Endothelial cell of umbilical vein (primary cell): ENCODE measurements at regions not wholly inside any gene's neighbourhood (a gene's known extent, or its start where the extent isn't known, plus 50 kb on each side); places are given as distances from the start of the nearest gene placed in this dataset.
"Not testable (repeated sequence)": the region's sequence is repeated elsewhere in the genome, so short reads cannot be mapped to it uniquely, and the experiment has no call there.

Experiments used
- BruUV-seq: library from RNA; stranded (reverse); fragments of 400-500 nt; replicated peaks from 2 replicates; lab custom pipeline; 2021; lab: Mats Ljungman, UMichigan
- CTCF ChIA-PET: fragments of 300-600, 350-600 bp; sonication (Branson Sonifier 250); formaldehyde crosslinking; loops from one replicate; lab custom pipeline; 2021; ENCODE audit warnings: antibody characterized with exemption, inconsistent platforms; lab: Charles Lee
- POLR2A ChIA-PET: fragments of 300-600, 350-600 bp; sonication (Branson Sonifier 250); formaldehyde crosslinking; loops from one replicate; lab custom pipeline; 2021; ENCODE audit warnings: antibody characterized with exemption, inconsistent platforms; lab: Charles Lee
- DNase-seq: peaks from one replicate; pipeline ENCODE4 v3.0.0-alpha.2; 2011; ENCODE audit warnings: low read depth, low spot score
- FAIRE-seq: peaks from 2 replicates; lab custom pipeline; 2011; peaks lifted over from hg19 to GRCh38; lab: Jason Lieb, UNC
- H2AFZ ChIP-seq: 2 replicates; pipeline ENCODE4 v1.6.0; 2012; ENCODE audit warnings: low read depth, low read length, control low read depth, inconsistent platforms
- H3K27ac ChIP-seq: 2 replicates; pipeline ENCODE4 v1.5.1; 2011; ENCODE audit warnings: low read depth, mild to moderate bottlenecking, control low read depth, low read length, moderate library complexity; ENCODE audit not compliant: insufficient read depth
- H3K27me3 ChIP-seq, 2 experiments: 2 replicates each; pipeline versions ENCODE4 v1.6.0 to v1.6.1; 2011; ENCODE audit warnings: low read length in 2 of 2, mixed read lengths in 1 of 2; ENCODE audit not compliant: control insufficient read depth in 2 of 2, insufficient read depth in 2 of 2
- H3K36me3 ChIP-seq, 2 experiments: 2 replicates in 1 of 2; 3 replicates in 1 of 2; pipeline ENCODE4 v1.5.1; 2011; ENCODE audit warnings: low read length in 2 of 2, mild to moderate bottlenecking in 1 of 2, moderate library complexity in 1 of 2; ENCODE audit not compliant: control insufficient read depth in 2 of 2, insufficient read depth in 2 of 2; ENCODE audit errors: extremely low read depth in 1 of 2
- H3K4me1 ChIP-seq: 3 replicates; pipeline ENCODE4 v1.5.1; 2011; ENCODE audit warnings: mild to moderate bottlenecking, low read length; ENCODE audit not compliant: control insufficient read depth, insufficient read depth; ENCODE audit errors: extremely low read depth
- H3K4me2 ChIP-seq: 2 replicates; pipeline ENCODE4 v1.6.1; 2011; ENCODE audit warnings: low read length, control low read depth, mixed read lengths; ENCODE audit not compliant: insufficient read depth
- H3K4me3 ChIP-seq, 3 experiments: fragments of 200-600 bp in 1 of 3; sonication (generic), shearing (Covaris generic) in 1 of 3; replicated peaks in 1 of 3; 2 replicates each; pipeline ENCODE4 v1.5.1; 2011 to 2016; ENCODE audit warnings: control low read depth in 3 of 3, low read length in 3 of 3, mild to moderate bottlenecking in 2 of 3, inconsistent platforms in 1 of 3, low read depth in 1 of 3, moderate library complexity in 1 of 3; ENCODE audit not compliant: insufficient read depth in 1 of 3
- H3K79me2 ChIP-seq: 2 replicates; pipeline ENCODE4 v1.6.0; 2012; ENCODE audit warnings: low read length, inconsistent platforms; ENCODE audit not compliant: control insufficient read depth, insufficient read depth
- H3K9ac ChIP-seq: replicated peaks from 2 replicates; pipeline ENCODE3; 2011; ENCODE audit warnings: low read length, control low read depth; ENCODE audit not compliant: insufficient read depth; ENCODE audit errors: extremely low read depth
- H3K9me1 ChIP-seq: replicated peaks from 3 replicates; pipeline ENCODE4 v1.6.0; 2011; ENCODE audit warnings: mild to moderate bottlenecking, low read length; ENCODE audit not compliant: control insufficient read depth, insufficient read depth; ENCODE audit errors: extremely low read depth
- H3K9me3 ChIP-seq: replicated peaks from 2 replicates; pipeline ENCODE4 v1.5.1; 2012; ENCODE audit warnings: low read length, inconsistent platforms; ENCODE audit not compliant: control insufficient read depth, insufficient read depth
- H4K20me1 ChIP-seq: replicated peaks from 2 replicates; pipeline ENCODE3; 2011; ENCODE audit warnings: mild to moderate bottlenecking, low read length; ENCODE audit not compliant: control insufficient read depth, insufficient read depth; ENCODE audit errors: extremely low read depth
- FOS ChIP-seq: IDR thresholded peaks from 2 replicates; pipeline ENCODE4 v1.6.1; 2011; ENCODE audit warnings: mild to moderate bottlenecking, low read length, moderate library complexity, borderline replicate concordance; ENCODE audit not compliant: insufficient read depth
- dilution Hi-C: fragments of 300-500 bp; cut with MboI; formaldehyde crosslinking; loops from one replicate; pipeline ENCODE4 v1.15.0; 2019; ENCODE audit warnings: low sequenced_read_pairs; ENCODE audit not compliant: extremely low pct_ligation_motif_present
- intact Hi-C: fragments of 100-400 bp; cut with micrococcal nuclease; formaldehyde crosslinking; loops from one replicate; pipeline ENCODE4 v1.10.0; 2022

DNA sequence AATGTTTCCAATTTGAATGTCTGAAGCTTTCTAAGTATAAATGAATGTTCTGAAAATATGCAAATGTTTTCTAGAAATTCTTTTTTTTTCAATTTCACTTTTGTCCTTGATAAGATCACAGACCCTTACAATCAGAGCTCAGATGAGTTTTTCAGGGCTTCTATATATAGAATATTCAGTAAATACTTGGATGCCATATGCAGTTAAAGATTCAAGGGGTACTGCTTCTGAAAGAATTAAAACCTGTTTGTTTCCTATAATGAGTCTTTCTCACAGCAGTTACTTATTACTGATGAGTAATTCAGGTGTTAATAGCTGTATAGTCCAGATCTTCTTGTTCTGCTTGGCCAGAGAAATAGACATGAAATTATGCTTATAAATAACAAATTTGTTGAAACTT, 812.6 kb downstream of the ZPLD1 start:
- no peak for TF ChIP-seq FOS
- Histone ChIP-seq H3K27me3 (no peaks in the 10 kb centered on the region), H3K9ac (no peak overlapping the region), H3K27ac (no peak overlapping the region), H2AFZ (no peak overlapping the region), H3K4me1 (no peaks in the 10 kb centered on the region), H3K79me2 (no peaks in the 10 kb centered on the region), H3K9me3 (peaks cover 7% of the 10 kb centered on the region), H3K4me2 (no peak overlapping the region), H4K20me1 (no peaks in the 10 kb centered on the region), H3K9me1 (no peaks in the 10 kb centered on the region), H3K36me3 (no peaks in the 10 kb centered on the region), H3K4me3 (no peak overlapping the region)
- POLR2A ChIA-PET, result no interaction called here
- CTCF ChIA-PET, result no interaction called here
- dilution Hi-C loops, result no loop called here
- FAIRE-seq (no peak), DNase-seq (no peak)
- intact Hi-C loops, result no loop called here
- BruUV-seq, result no TSS peak

DNA sequence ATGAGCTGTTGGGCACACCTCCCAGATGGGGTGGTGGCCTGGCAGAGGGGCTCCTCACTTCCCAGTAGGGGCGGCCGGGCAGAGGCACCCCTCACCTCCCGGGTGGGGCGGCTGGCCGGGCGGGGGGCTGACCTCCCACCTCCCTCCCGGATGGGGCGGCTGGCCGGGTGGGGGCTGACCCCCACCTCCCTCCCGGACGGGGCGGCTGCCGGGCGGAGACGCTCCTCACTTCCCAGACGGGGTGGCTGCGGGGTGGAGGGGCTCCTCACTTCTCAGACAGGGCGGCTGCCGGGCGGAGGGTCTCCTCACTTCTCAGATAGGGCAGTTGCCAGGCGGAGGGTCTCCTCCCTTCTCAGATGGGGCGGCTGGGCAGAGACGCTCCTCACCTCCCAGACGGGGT, 820.0 kb downstream of the ZPLD1 start:
- not testable (repeated sequence) for BruUV-seq

More for the DNA sequence above, 820.0 kb downstream of the ZPLD1 start:
- H3K36me3 ChIP-seq, H3K27ac ChIP-seq, H3K9ac ChIP-seq, H3K9me1 ChIP-seq, dilution Hi-C loops, H3K27me3 ChIP-seq, POLR2A ChIA-PET, intact Hi-C loops, H3K4me1 ChIP-seq, H4K20me1 ChIP-seq, H2AFZ ChIP-seq, H3K79me2 ChIP-seq, DNase-seq, H3K9me3 ChIP-seq, FAIRE-seq, H3K4me2 ChIP-seq, CTCF ChIA-PET, H3K4me3 ChIP-seq: not testable (repeated sequence)
